ENCODE measurements at regions not wholly inside any gene's neighbourhood (a gene's known extent, or its start where the extent isn't known, plus 50 kb on each side); places are given as distances from the start of the nearest gene placed in this dataset.

DNA sequence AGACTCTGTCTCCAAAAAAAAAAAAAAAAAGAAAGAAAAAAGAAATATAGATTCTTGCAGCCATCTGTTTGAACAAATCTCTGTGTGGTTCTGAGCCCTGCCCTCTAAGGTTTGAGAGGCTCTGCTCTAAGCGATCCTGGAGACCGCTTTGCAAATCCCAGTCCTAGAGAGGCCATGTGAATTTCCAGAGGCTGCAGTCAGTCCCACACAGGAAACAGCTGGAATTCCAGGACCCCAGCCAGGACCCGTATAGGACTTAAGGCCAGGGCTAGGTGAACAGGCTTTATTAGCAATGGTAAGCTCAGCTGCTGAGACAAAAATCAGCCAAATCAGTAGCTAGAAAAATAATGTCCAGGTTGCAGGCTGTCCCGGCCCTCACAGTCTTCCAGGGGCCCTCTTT, 154.8 kb downstream of the RPS24 start:
- no peak for DNase-seq

DNA sequence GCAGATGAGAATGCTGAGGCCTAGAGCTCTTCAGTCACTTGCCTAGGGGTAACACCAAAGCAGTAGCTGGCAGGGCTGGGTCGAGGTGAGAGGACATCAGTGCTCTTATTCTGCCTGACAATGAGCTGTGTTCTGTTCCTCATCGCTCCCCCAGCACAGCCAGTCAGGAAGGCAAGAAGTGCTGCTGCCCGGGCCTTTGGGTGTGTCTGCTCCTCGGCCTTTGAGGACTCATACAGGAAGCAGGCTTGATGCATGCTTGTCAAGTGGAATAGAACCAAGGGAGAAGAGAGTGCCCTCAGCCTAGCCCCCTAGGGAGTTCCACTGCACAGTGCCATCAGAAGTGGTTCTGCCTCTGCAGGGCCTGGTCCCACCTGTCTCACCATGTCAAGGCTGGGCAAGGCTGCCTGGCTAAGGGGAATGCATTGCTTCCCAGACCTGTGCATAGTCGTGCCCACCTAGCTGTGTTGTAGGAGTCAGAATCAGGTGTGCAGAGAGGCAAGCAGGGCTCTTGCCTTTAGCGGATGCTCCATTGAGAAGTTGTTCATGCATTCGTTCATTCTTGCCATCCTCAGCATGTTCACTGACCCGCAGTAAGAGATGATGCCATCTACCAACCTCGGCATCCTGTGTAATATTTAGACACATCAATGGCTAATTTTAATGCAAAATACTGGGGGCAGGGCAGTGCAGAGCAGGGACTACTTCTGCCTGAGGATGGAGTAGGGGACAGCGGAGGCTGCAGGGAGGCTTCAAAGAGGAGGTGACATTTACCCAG, 156.6 kb downstream of the RPS24 start:
- DNase-seq, result no peak

DNA sequence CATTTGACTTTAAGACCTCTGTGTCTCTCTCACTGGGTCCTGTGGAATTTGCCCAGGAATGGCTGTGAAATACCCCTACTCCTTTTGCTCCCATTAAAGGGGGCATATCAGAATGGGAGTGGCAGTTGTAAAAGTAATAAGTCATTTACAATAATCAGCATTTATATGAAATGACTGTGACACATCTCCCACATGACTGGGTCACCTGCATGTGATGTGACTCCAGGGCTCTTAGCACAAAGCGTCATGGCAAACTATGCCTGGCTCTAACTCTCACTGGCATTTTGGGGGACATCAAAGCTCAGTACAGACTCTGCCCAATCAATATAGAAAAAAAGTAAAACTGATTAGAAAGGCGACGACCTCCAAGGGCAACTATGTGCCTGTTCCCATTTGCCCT, 157.6 kb downstream of the RPS24 start:
- DNase-seq, result no peak

DNA sequence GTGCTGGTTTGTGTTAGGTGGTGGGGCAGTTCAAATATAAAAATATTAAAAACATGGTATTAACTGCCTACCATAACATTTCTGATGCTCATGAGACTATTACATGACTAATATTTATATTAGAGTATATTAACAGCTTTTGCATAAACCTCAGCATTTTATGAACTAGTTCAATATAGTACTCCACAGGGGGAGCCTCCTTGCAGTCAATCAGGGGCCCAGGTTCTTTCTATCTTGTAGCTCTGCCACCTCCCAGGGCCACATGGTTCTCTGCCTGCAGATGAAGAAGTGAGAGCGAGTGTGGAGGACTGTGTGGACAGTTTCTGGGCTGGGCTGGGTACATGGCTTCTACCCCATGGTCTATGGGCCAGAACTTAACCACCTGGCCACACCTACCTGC, 159.5 kb downstream of the RPS24 start:
- no peak for DNase-seq

DNA sequence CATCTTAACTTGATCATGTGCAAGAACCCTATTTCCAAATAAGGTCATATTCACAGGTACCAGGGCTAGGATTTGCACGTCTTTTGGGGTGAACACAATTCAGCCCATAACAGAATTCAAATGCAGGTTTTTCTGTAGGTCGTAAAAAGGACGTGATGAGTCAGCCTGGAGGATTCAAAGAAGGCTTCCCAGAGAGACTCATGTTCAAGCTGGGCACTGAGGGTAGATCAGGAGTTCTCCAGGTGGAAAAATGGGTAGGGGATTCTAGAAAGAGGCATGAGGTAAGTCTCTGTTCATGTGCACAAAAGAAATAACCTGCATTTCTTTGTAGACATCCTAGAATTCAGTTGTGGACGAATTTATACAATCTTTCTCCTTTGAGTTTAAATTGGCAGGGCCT, 160.4 kb downstream of the RPS24 start:
- no peak for DNase-seq

DNA sequence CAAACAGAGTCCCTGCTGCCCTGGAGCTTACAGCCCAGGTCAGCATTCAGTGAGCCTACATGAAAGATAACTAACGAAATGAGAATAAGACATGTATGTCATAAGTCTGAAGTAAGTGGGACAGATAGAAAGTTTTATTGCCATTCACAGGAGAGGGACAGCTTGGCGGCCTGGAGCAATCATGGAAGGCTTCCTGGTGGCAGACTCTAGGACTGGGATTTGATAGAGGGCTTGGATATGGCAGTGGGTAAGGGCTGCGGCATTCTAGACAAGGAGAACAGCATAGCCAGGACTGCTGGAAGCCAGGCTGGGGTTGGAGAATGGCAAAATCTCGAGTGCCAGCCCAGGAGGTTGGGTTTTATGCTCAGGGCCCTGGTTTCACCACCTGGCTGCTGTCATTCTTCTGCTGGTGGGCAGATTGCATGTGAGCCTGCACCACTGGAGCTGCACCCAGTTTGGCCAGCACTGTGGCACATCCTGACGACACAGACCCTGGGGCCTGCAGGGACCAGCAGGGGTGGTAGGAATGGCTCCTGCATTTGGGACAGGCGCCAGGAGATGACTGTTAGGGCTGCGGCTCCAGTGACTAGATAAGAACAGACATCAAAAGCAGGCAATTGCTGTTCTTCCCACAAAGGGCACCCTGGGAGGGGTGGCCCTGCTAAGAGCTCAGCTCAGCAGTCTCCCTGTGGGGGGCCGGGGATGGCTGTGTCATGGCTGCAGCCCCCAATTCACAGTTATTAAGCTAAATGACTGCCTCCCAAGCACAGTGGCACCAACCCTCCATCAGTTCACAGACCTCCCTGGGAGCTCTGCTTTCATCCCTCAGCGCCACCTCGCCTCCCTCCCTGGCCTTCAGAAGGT, 161.1 kb downstream of the RPS24 start:
- no peak for DNase-seq

DNA sequence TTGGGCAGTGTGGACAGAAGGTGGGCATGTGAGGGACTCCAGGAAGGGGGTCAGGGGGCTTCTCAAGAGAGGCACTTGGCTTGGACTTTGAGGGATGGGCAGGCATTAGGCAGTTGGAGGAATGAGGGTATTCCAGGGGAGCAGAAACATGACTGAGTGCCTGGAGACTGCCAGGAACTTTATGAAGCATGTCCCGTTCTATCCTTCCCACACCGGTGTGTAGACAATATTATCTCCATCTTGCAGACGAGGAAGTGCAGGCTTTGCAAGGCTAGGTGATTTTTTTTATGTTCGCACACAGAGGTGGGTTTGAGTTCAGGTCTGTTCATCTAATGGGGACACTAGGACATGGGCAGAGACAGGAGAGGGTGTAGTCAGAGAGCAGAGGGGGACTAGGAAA, 162.7 kb downstream of the RPS24 start:
- DNase-seq, result no peak

DNA sequence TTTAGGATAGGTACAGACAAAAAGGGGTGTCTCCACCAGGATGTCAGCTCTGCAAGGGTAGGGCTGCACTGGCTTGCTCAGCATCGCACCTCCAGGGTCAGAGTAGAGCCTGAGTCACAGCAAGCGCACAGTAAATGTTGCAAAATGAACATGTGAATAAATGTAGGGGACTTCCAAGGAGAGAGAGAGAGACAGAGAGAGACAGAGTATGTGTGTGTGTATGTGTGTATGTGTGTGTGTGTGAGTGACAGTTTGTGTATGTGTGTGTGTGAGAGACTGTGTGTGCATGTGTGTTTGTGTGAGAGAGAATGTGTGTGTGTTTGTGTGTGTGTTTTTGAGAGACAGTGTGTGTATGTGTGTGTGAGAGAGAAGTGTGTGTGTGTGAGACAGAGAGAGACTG, 163.3 kb downstream of the RPS24 start:
- no peak for DNase-seq

DNA sequence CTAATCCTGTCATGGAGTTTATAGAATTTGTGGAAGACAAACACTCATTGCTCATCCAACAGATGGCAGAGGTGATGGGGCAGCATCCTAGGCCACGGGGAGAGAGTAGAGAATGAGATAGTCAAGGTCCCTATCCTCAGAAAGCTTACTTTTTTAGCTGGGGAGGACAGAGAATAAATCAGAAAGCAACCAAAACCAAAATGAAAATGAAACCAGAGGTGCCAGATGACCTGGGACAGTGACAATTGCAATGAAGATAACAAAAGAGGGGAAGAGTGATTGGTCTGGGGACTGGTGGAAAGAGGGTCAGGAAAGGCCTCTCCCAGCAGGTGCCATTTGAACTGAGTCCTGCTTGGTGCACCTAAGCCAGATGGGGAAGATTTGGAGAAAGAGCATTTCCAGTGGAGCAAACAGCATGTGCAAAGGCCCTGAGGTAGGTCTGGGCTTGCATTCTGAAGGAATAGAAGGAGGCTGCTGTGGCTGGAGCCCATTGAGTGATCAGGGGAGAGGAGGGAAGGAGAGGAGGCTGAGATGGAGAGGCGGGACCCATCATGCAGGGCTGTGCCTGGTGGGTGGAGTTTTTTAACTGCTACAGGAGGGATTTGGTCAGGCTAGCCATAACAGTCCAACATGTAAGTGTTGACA, 164.1 kb downstream of the RPS24 start:
- DNase-seq, result no peak

DNA sequence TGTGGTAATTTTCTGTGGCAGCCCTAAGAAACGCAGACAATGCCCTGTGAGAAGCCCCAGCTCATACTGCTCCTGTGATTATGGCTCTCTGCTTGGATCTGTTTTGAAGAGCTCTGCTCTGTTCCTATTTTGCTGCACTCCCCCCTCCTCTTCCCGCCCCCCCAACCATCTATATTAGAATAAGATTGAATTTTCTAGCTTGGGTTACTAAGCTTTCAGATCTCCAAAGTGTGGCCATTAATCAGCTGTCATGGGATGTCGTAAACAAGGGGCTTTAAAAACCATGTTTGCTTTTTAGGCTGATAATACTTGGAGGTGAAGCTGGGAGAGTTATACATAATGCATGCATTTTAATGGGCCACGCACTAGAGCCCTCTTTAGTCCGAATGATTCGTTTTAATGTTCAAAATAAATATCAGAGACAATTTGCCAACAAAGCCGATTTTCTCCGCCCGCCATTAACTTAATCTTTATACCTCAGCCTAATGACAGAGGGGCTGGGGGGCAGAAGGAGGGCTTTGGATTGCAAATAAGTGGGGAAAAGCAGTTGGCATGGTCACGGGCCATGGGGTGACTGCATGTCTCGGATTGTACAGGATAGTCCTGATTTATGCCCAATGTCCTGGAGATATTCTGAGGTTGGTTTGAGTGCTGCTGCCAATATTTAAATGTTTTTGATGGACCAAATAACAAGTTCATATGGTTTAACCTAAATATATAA, 165.5 kb downstream of the RPS24 start:
- DNase-seq, result no peak

DNA sequence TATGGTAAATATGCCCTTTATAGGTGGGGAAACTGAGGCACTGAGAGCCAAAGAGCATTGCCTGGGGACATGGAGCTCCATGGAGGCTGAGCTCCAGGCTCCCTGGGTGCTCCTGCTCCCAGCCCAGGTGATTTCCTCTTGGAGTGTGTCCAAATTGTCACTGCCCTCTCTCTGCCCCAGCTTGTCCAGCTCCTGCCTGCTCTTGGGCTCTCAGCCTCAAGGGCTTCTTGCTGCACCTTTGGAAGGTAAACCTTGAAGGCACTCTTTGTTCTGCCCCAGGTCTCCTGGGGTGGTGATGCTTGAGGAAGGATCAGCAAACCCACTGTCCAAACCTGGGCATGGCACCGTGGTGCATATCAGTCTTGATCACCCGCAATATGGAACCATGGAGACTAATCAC, 166.1 kb downstream of the RPS24 start:
- no peak for DNase-seq

DNA sequence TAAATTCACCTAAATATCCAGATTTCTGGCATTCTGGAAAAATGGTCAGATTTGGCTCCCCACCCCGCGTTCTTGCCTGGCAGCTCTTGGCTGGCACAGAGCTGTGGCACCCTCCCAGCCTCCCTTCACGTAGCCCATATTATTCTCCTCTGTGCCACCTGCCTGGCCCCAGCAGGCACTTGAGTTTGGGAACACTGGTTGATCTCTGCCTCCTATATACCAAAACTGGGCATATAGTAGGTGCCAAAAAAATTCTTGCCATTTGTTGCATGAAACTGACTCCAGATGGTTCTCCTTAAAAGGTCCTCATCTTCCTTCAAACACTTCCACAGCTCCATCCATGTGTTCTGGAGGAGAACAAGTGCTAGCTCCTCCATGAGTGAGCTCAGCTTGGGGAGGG, 167.0 kb downstream of the RPS24 start:
- no peak for DNase-seq

DNA sequence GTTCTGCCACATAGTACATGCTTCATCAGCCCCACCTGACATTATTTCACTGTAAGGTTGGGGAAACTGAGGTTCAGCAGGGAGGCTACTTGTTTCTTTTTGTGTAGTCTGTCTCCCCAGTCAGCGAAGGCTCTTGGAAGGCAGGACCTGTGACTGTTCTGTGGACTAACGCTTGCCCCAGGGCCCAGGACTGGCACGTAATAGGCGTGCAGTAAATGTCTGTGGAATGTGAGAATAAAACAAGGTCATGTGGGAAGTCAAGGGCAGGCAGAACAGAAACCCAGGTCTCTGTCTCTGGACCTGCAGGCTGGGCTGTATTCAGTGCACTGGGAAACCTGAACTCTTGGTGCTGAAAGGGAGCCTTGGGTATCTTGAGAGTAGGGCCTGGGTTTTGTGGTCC, 168.7 kb downstream of the RPS24 start:
- DNase-seq, result no peak

DNA sequence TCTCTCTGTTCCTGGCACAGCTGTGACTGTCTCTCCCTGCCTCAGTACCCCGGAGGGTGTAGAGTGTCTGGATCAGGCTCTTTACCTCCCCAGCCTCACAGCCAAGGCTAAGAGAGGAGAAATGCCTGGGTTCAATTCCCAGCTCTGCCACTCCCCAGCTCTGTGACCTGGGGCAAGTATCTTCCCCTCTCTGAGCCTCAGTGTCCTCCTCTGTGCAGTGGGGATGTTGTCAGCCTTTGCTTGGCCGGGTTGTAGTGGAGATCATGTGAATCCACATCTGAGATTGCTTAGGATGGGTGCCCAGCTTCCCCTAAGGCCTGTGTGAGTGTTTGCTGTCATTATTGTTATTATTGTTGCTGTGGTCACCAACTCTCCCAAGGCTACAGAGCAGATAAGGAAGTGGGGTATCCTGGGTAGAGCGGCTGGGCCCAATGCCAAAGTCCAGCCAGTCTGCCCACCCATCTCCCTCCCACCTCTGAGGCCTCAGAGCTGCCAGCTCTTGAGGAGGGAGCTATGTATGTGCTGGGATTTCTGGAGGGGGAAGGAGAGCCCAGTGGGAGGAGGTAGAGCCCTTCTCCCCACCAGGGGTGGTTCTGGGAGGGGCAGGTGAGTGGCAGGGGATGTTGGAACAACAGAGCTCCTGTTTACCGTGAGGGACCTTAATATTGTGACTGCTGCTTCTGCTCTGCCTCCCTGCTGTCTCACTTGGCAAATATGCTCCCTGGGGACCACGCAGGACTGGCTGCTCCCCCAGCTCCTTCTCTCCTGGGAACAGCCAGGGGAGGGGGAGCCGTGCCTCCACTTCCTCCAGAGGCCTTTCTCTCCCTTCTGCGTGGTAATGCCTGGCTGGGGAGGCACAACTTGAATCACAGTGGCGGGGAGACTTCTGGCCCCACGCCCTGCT, 170.5 kb downstream of the RPS24 start:
- DNase-seq, result no peak

DNA sequence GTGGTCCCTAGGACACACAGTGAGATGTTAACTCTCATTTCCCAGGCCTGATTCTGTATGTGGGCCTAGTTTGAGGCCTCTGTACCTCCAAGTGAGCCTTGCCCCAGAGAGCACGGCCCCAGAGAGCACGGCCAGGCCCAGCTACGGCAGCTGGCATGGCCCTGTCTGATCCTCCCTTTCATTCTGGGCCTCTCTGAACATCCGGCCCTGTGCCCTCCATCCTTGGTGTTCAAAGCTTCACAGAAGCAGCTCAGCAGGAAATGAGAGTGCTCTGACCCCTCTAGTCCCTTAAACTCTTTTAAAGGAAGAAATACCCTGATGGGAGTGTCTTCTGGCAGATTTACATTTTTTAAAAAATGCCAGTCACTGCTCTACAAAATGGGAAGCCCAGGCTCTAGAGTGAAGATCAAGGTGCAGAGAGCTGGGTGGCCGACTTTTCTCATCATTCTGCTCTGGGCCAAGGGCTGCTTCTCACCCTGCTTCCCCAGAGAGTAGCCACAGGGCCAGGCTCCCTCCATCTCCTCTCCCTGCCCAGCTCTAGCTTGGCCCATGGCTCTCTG, 171.9 kb downstream of the RPS24 start:
- DNase-seq, result no peak

DNA sequence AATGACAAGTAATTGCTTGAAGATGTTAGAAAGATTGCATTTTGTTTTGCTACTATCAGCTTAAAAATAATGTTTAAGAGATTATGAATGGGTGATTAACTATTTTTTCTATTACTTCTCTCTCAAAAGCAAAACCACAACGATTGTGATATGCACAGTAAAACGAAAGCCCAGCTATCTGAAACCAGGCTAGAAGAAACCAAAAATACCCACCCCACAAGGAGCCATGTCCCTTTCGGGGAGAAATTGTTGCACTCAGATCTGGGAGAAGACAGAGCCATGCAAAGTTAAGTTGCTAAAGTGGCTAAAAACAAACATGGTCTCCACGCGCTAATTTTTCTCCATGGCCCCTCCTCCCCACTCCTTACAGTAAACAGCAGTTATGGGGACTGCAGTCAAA, 173.6 kb downstream of the RPS24 start:
- no peak for DNase-seq

DNA sequence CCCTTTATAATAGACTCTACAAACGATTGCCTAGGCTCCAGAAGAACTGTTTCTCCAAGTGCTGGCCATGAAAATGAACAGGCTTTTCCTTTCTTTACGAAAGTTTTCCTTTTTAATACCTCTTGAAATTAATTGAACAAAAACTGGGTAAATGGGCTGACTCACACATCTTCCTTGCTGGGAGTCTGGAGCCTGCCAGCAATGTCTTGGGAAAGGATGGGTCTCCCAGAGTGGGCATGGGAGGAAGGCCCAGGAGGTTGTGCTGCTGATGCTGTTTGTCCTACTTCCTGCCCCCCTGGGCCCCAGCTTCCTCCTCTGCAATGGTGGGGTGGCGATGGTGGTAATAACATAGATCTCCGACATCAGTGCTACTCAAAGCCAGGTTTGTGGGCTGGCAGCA, 174.1 kb downstream of the RPS24 start:
- DNase-seq, result no peak

DNA sequence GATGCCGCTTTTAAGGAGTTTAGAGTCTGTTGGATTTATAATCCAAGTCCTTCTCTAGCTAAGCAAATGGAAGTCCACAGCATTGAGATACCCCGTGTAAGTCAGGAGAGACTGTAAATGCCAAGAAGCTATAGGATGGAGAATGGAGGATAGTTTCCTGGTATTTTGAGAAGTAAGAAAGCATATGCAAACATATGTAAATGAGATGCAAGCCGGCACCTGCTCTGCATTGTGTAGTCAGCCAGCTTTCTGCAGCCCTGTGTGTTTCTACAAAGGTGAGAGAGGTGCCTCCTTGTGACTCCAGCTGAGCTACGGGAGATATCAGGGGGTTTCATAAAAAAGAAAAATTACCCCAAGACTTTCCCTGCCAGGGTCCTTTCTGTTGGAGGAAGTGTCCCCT, 176.3 kb downstream of the RPS24 start:
- DNase-seq, result no peak

DNA sequence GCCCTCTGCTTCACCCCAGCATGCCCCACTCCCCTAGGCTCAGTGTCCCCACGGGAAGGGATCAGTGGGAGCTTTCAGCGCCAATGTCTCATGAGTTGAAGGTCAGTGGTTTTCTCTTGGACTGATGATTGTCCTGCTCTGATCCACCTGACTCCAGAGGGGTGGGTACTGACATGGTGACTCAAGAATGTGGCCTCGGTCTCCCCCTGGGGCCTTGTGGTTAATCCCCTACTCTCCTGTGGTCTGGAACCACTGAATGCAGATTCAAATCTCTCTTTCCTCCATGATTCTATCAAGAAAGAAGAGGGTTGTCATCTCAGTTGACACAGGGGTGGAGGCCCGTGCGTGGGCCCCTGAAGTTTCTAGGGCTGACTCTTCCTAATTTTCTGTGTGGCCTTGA, 176.9 kb downstream of the RPS24 start:
- DNase-seq, result no peak

DNA sequence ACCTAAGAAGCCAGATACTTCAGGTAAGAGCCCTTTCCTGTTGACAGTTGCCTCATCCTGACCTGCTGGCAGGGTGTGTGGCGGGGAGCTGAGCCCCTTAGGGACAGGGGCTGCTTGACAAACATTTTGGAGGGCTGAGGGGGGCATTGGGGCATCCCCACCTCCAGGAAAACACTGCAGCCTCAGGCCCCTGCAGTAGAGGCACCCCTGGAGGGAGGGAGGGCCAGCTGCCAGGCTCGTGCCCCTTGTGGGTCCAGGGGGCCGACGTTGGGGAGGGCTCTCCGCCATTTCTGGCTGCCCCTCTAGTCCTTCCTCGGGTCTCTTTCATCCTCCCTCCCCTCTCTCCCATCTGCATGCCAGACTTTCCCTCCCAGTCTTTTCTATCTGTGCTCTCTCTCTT, 177.3 kb downstream of the RPS24 start:
- DNase-seq, result no peak

DNA sequence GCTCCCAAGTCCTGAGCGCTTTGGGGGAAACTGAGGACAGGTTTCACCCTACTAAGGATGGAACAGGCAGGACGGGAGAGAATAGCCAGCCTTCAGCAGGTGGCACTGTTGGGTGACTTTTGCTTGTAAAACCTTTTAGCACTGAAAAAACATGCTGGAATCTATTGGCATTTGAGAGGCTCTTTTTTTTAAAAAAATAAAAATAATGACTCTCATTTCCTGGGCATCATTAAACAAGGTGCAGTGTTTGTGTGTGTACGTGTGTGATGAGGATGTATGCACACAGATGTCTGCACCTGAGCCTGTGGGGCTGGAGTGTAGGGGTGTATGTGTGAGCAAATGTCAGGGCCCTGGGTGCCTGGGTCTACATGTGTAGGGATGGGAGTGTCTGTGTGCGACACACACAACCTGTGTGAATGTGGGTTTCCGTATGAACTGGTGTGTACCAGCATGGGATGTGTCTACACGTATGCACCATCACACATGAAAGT, 177.9 kb downstream of the RPS24 start:
- no peak for DNase-seq
